KMS-11 (cell line): ENCODE measurements at regions not wholly inside any gene's neighbourhood (a gene's known extent, or its start where the extent isn't known, plus 50 kb on each side); places are given as distances from the start of the nearest gene placed in this dataset.
"Not testable (repeated sequence)": the region's sequence is repeated elsewhere in the genome, so short reads cannot be mapped to it uniquely, and the experiment has no call there.

ENCODE experiments used
- H2AFZ ChIP-seq: fragments of 200-600 bp; sonication (generic); 2 replicates; pipeline ENCODE4 v1.6.1; 2016; ENCODE audit warnings: antibody characterized with exemption, mixed run types, low read depth
- H3K27ac ChIP-seq: fragments of 200-600 bp; sonication (generic); 2 replicates; pipeline ENCODE4 v1.6.1; 2016; ENCODE audit warnings: mild to moderate bottlenecking, mixed run types
- H3K27me3 ChIP-seq: fragments of 200-600 bp; sonication (generic); 2 replicates; pipeline ENCODE4 v1.6.1; 2017; ENCODE audit warnings: mild to moderate bottlenecking, low read depth, mixed run types, moderate library complexity; ENCODE audit not compliant: insufficient read depth
- H3K36me3 ChIP-seq: fragments of 200-600 bp; sonication (generic); 2 replicates; pipeline ENCODE4 v1.6.1; 2017; ENCODE audit warnings: mild to moderate bottlenecking, mixed run types; ENCODE audit not compliant: insufficient read depth
- H3K4me1 ChIP-seq: fragments of 200-600 bp; sonication (generic); 2 replicates; pipeline ENCODE4 v1.6.1; 2016; ENCODE audit warnings: mild to moderate bottlenecking, low read depth, mixed run types; ENCODE audit not compliant: poor library complexity, severe bottlenecking
- H3K4me2 ChIP-seq: fragments of 200-600 bp; sonication (generic); 2 replicates; pipeline ENCODE4 v1.7.0; 2016; ENCODE audit warnings: mild to moderate bottlenecking, mixed run types
- H3K4me3 ChIP-seq: fragments of 200-600 bp; sonication (generic); IDR thresholded peaks from 2 replicates; pipeline ENCODE4 v1.6.1; 2017; ENCODE audit warnings: low read depth, low read length, mixed read lengths; ENCODE audit not compliant: insufficient read depth
- H3K79me2 ChIP-seq: fragments of 200-600 bp; sonication (generic); 2 replicates; pipeline ENCODE4 v1.6.1; 2016; ENCODE audit warnings: low read depth, mixed run types; ENCODE audit not compliant: insufficient read depth
- H3K9ac ChIP-seq: fragments of 200-600 bp; sonication (generic); 2 replicates; pipeline ENCODE4 v1.6.1; 2016; ENCODE audit warnings: mild to moderate bottlenecking, mixed run types
- H4K20me1 ChIP-seq: fragments of 200-600 bp; sonication (generic); 2 replicates; pipeline ENCODE4 v1.6.1; 2016; ENCODE audit warnings: mild to moderate bottlenecking, mixed run types; ENCODE audit not compliant: insufficient read depth
- TF ChIP-seq, protein P1 (sequence below): fragments of 200-600 bp; sonication (generic); conservative IDR thresholded peaks from 2 replicates; pipeline ENCODE4 v1.6.1; 2017; ENCODE audit warnings: low read depth, mild to moderate bottlenecking, antibody characterized with exemption, low read length, moderate library complexity, mixed read lengths

GRCh38 chr1:200490183-200490582 is 80.3 kb upstream of the ZNF281 start:
- no peaks in the 10 kb centered on the region for H3K27me3 ChIP-seq
- H3K79me2 ChIP-seq, result no peaks in the 10 kb centered on the region
- H3K4me1 ChIP-seq, result peaks cover 9% of the 10 kb centered on the region
- no peaks in the 10 kb centered on the region for H4K20me1 ChIP-seq
- no peak overlapping the region for H3K9ac ChIP-seq
- no peak overlapping the region for H3K4me3 ChIP-seq
- no peak overlapping the region for H3K27ac ChIP-seq
- no peaks in the 10 kb centered on the region for H3K36me3 ChIP-seq
- TF ChIP-seq, protein P1, sequence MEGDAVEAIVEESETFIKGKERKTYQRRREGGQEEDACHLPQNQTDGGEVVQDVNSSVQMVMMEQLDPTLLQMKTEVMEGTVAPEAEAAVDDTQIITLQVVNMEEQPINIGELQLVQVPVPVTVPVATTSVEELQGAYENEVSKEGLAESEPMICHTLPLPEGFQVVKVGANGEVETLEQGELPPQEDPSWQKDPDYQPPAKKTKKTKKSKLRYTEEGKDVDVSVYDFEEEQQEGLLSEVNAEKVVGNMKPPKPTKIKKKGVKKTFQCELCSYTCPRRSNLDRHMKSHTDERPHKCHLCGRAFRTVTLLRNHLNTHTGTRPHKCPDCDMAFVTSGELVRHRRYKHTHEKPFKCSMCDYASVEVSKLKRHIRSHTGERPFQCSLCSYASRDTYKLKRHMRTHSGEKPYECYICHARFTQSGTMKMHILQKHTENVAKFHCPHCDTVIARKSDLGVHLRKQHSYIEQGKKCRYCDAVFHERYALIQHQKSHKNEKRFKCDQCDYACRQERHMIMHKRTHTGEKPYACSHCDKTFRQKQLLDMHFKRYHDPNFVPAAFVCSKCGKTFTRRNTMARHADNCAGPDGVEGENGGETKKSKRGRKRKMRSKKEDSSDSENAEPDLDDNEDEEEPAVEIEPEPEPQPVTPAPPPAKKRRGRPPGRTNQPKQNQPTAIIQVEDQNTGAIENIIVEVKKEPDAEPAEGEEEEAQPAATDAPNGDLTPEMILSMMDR, result no peak
- H2AFZ ChIP-seq, result no peak overlapping the region
- H3K4me2 ChIP-seq, result no peak overlapping the region

DNA sequence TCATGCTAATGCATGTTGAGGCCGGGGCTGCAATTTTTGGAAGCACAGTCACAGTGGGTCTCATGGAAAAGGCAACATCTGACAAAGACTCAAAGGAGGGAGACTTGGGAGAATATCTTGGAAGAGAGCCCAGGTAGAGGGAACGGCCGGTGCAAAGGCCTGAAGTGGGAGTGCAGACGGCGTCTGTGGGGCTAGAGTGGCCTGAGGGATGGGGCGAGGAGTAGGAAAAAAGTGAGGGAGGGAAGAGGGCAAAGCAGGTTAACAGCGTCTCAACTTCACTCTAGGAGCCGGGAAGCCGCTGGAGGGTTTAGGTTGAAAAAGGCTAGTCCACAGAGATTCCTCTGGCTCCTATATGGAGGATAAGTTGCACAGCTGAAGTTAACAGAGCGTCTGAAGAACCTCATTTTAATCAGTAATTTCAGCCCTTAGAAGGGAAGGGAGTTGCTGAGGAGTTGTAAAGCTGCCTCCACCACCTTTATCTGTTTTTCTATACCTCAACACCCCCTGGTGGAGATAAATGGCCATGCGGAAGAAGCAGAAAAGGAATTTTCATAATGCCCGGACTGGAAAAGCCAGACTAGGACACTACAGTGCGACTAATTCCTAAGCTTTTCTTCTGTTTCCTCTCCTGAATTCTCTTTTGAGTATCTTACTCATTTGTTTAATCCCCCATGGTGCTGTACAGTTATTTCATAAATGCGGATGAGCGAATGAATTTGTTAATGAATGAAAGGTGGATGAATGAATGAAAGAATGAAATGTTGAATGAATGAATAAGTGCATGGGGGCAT is 78.7 kb upstream of the ZNF281 start:
- Histone ChIP-seq H3K4me3 (no peak overlapping the region), H3K9ac (no peak overlapping the region), H3K36me3 (no peaks in the 10 kb centered on the region), H3K27me3 (no peaks in the 10 kb centered on the region), H2AFZ (peak overlapping the region; percentile 41), H3K27ac (no peak overlapping the region), H3K4me2 (no peak overlapping the region), H3K4me1 (peaks cover 9% of the 10 kb centered on the region), H4K20me1 (no peaks in the 10 kb centered on the region), H3K79me2 (no peaks in the 10 kb centered on the region)
- TF ChIP-seq, protein P1, result peak; percentile 98

GRCh38 chr1:200487650-200488049 is 77.8 kb upstream of the ZNF281 start:
- H3K4me3 ChIP-seq, result no peak overlapping the region
- no peak overlapping the region for H3K9ac ChIP-seq
- no peak overlapping the region for H3K27ac ChIP-seq
- no peak overlapping the region for H2AFZ ChIP-seq
- no peaks in the 10 kb centered on the region for H3K27me3 ChIP-seq
- no peak overlapping the region for H3K4me2 ChIP-seq
- no peaks in the 10 kb centered on the region for H3K36me3 ChIP-seq
- TF ChIP-seq, protein P1, result no peak
- peaks cover 9% of the 10 kb centered on the region for H3K4me1 ChIP-seq
- H3K79me2 ChIP-seq, result no peaks in the 10 kb centered on the region
- no peaks in the 10 kb centered on the region for H4K20me1 ChIP-seq

DNA sequence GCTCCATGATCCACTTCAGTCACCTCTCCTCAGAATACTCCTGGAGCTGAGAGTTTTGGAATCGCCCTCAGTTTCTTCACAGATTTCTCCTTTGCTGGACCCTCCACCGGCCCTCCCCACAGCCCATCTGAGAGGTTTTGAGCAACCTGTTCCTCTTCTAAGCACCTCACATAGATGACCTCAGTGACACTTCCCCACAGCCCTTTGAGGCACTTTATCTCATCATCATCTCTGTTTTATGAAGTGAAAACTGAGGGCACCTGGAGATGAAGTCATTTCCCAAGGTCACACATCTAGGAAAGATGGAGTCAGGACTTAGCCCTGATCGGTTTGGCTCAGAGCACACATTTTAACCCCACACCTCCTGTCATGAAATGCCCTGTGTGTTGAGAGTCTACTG is 76.8 kb upstream of the ZNF281 start:
- no peaks in the 10 kb centered on the region for H3K27me3 ChIP-seq
- H3K4me2 ChIP-seq, result no peak overlapping the region
- TF ChIP-seq, protein P1, result no peak
- no peak overlapping the region for H3K4me3 ChIP-seq
- peaks cover 9% of the 10 kb centered on the region for H3K4me1 ChIP-seq
- no peak overlapping the region for H3K9ac ChIP-seq
- H3K79me2 ChIP-seq, result no peaks in the 10 kb centered on the region
- no peaks in the 10 kb centered on the region for H4K20me1 ChIP-seq
- no peak overlapping the region for H2AFZ ChIP-seq
- no peak overlapping the region for H3K27ac ChIP-seq
- H3K36me3 ChIP-seq, result no peaks in the 10 kb centered on the region

DNA sequence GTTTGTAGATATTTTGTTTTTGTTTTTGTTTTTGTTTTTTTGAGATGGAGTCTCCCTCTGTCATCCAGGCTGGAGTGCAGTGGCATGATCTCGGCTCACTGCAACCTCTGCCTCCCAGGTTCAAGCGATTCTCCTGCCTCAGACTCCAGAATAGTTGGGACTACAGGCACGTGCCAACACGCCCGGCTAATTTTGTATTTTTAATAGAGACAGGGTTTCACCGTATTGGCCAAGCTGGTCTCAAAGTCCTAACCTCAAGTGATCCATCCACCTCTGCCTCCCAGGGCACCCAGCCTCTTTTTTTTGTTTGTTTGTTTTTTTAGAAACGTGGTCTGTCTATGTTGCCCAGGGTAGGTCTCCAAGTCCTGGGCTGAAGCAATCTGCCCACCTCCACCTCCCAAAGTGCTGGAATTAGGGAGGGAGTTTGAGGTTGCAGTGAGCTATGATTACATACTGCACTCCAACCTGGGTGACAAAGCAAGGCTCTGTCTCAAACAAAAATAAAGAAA is 74.7 kb upstream of the ZNF281 start:
- not testable (repeated sequence) for H3K9ac ChIP-seq, H3K4me3 ChIP-seq, H3K4me1 ChIP-seq, H2AFZ ChIP-seq, H3K4me2 ChIP-seq, H3K27ac ChIP-seq, H3K27me3 ChIP-seq, H3K36me3 ChIP-seq, H3K79me2 ChIP-seq, H4K20me1 ChIP-seq
